ENCODE measurements at regions not wholly inside any gene's neighbourhood (a gene's known extent, or its start where the extent isn't known, plus 50 kb on each side); places are given as distances from the start of the nearest gene placed in this dataset.
"Not testable (repeated sequence)": the region's sequence is repeated elsewhere in the genome, so short reads cannot be mapped to it uniquely, and the experiment has no call there.

DNA sequence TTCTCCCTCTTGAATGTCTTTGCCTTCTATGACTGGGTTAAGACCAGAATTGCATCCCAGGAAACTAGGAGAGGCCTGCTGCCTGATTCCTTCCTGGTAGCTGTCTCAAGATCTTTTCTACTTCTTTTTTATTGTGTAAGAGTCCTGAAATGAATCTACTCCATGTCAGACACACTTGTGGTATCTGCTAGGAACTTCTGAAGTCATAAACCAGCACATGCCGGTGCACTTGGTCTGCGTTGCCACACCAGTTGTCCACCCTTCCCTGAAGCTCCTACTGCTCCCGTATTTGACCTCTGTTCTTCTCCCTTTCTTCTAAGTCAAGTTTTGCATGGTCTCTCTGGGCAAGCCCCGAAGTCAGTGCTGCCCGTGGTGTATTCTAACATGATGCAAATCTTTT lies 644.2 kb downstream of the ETS1 start:
- no peak for DNase-seq (ENCODE audit: low spot score)

DNA sequence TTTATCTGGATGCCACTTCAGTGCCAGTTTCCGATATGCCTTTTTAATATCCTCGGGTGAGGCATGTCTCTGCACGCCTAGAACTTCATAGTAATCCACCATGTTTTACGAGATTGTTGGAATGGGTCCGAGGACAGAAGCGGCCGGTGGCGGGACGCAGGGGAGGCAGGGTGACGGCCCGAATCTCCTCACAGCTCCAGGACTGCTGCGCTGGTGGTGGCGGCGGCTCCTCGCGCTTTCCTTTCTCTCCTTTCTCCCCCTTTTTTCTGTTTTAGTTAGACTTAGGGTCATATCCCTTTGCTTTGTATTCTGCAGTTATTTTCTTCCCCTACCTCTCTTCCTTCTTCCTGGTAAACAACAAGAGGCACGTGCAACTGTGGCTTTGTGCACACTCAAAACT lies 645.8 kb downstream of the ETS1 start:
- DNase-seq (ENCODE audit: low spot score): not testable (repeated sequence)

DNA sequence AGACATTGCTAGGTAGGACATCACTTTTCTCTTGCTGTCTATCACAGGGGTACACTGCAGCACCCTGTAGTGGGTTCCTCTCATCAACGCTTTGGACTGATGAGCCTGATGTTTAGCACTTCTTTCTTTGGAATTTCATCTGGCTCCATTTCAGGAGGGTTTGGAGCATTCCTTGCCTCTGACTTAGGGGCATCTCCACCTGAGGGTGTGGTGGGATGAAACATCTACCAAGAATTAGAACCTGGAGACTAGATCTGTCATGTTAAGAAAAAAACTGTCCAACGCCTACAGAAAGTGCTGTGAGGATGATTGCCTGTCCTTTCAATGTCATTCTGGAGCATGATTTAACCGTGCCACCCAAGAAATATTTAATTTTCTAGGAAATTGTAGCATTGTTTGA lies 648.4 kb downstream of the ETS1 start:
- no peak for DNase-seq (ENCODE audit: low spot score)

DNA sequence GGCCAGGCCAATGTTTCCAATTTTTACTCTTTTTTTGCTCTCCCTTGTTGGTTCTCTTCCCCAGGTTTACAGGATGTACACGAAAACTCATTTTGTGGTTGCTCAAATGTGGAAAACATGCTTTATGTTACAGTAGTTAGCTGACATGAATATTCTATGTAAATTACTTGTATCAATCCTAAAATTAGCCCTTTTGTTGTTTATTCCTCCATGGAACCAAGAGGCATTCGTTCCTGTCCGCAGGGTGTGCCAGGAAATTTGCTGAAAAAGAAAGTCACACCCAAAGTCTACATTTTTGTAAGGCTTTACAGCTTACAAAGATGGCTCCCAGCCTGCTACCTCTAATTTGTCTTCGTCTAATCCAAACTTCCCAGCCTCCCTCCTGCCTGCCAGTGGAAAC lies 652.3 kb downstream of the ETS1 start:
- no peak for DNase-seq (ENCODE audit: low spot score)

DNA sequence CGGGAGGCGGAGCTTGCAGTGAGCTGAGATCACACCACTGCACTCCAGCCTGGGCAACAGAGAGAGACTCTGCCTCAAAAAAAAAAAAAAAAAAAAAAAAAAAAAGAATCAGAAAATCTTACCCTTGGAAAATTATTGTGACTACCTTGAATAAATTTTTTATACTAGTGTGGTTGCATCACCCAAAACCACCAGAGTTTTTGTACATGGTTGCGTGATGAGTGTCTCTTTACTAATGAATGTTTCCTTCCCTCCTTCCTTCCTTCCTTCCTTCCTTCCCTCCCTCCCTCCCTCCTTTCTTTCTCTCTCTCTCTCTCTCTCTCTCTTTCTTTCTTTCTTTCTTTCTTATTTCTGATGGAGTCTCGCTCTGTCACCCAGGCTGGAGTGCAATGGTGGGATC lies 653.4 kb downstream of the ETS1 start:
- not testable (repeated sequence) for DNase-seq (ENCODE audit: low spot score)

DNA sequence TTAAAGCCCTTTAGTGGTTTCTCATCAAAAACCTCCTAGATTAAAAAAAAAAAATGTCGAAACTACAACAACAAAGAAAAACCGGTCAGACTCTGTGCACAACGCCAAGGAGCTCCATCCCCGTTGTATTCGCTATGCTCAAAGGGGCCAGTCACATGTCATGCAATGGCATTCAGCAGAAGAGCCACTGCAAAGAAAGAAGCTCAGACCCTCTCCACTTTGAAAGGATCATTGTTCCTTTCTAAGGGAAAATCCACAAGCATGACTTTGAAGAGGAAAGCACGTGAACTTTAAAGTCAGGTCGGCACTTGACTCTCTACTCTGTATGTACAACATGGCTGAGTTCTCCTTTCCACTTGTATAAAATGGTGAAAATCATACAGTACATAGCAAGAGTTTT lies 655.6 kb downstream of the ETS1 start:
- no peak for DNase-seq (ENCODE audit: low spot score)

DNA sequence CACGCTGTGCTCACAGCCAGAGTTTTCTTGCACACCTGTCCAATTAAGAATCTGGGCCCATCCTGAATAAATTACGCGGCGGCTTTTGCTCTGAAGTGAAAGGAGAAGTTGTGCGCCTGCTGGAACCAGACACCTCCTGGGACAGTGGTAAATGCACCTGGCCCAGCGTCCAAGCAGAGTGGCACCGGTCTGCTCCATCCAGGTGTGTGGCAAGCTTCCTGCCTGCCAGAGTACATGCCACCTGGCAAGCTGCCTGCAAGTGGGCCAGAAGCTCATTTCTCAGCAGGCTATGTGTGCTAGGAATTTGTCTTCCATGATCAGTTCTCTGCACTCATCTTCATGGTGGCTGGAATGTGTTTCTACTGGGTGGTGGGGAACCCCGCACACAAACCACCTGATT lies 660.6 kb downstream of the ETS1 start:
- DNase-seq (ENCODE audit: low spot score): no peak

DNA sequence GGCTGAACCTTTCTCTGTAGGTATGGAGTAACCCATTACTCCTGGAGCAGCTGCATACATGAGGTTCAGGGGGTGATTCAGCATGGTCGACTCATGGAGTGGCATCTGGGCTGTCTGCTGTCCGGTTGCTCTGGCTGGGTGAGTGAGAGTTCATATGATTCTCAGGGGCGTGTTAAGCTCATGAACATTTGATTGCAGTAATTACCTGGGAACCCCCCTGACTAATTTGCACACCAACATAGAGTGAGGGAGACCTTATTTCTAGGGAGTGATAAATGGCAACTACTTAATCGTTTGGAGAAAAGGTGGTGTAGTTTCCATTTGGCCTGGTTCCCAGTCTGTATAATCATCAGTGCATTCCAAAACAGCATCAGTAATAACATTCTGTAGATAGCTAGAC lies 661.9 kb downstream of the ETS1 start:
- DNase-seq (ENCODE audit: low spot score): no peak

DNA sequence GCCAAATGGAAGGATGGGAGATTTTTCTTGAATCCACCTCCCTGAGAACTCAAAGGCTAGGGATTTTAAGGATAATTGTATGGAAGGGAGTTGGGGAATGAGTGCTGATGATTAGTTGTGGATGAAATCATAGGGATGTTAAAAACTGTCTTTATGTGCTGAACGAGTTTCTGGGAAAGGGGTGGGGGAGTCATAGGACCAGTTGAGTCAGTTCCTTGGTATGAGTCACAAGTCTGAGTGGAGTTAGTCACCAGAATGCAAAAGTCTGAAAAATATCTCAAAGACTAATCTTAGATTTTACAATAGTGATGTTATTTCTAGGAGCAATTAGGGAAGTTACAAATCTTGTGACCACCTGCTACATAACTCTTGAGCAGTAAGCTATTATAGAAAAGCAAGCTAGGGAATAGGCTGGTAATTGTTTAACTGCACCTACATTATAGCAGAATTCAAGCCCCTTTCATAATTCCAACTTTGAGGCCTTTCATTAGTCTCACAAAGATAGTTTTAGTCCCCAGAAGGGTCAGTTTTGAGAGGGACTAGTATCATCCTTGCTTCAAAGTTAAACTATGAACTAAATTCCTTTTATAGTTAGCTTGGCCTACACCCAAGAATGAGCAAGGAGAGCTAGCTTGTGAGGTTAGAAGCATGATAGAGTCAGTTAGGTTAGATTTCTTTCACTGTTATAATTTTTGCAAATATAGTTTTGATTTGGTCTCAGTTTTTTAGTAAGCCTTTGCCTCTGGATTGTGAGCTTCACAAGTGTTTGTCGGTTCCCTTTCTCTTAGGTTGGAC lies 668.0 kb downstream of the ETS1 start:
- DNase-seq (ENCODE audit: low spot score): peak; percentile 30

DNA sequence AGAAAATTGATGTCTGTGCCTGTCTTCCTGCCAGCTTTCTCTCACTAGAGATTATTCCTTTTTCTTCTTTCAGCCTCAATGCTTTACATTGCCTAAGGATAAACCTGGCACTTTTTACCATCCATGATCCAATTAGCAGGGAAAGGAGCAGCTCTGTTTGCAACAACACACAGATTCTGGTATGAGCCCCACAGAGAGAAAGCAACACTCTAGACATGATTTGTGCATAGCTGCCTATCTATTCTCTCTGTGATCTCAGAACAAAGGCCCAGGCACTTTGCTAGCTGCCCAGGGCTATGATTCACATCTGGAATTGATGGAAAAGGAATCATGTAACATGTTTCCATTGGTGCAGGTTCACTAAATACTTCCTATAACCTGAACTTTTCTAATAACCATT lies 685.0 kb downstream of the ETS1 start:
- no peak for DNase-seq (ENCODE audit: low spot score)

DNA sequence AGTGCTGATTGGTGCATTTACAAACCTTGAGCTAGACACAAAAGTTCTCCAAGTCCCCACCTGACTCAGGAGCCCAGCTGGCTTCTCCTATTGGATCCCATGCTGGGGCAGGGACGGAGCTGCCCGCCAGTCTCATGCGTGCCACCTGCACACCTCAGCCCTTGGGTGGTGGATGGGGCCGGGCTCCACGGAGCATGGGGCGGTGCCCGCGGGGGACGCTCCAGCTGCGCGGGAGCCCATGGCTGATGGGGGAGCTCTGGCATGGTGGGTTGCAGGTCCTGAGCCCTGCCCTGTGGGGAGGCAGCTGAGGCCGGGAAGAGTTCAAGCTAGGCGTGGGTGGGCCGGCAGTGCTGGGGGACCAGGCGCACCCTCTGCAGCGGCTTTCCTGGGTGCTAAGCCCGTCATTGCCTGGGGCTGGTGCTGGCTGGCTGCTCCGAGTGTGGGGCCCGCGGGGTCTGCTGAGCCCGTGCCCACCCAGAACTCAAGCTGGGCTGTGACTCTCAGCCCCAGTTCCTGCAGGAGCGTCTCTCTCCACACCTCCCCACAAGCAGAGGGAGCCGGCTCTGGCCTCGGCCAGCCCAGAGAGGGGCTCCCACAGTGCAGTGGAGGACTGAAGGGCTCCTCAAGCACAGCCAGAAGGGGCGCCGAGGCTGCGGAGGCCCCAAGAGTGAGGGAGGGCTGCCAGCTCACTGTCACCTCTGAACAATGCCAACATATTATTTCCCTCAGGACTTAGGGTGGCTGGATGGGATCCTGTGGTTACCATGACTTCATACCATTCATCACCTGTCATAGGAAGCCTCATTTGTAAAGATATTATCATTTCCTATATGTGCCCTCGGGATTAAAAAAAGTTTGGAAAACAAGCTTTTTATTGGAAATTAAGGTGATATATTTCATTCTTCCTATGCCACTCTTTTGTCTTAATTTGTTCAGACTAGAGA lies 688.7 kb downstream of the ETS1 start:
- DNase-seq (ENCODE audit: low spot score): no peak

DNA sequence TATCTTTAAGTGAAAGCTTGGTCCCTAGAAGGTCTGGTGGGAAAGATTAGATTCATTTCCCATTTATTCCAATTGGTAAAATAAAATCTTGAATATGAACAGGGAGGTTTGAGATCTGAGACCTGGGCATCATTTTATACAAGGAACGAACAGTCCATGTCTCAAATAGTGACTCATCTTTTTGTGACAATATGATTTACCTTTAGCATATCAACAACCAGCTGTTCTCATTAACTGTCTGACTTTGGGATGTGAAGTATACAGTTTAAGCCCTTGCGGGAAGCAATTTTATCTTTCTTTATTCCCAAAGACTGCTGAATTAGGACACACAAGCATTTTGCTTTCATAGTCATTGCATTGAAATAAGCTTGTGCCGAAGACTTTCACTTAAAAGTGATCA lies 691.6 kb downstream of the ETS1 start:
- DNase-seq (ENCODE audit: low spot score): no peak

DNA sequence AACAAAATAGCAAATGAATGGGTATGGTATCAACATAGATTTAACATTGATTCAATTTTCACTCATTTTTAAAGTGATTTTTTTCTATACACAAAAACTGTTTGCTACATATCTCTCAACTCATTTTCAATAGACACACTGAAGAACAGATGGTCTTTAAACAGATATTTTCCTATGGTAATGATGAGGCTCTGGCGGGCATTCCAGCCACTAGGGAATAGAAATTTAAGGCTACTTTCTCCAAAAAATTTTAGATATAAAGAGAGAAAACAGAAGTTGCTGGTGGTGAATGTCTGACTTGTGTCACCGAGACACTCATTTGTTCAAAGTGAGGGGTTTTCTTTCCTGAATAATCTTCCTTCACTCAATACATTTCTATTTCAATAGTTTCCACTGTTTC lies 693.0 kb downstream of the ETS1 start:
- no peak for DNase-seq (ENCODE audit: low spot score)

DNA sequence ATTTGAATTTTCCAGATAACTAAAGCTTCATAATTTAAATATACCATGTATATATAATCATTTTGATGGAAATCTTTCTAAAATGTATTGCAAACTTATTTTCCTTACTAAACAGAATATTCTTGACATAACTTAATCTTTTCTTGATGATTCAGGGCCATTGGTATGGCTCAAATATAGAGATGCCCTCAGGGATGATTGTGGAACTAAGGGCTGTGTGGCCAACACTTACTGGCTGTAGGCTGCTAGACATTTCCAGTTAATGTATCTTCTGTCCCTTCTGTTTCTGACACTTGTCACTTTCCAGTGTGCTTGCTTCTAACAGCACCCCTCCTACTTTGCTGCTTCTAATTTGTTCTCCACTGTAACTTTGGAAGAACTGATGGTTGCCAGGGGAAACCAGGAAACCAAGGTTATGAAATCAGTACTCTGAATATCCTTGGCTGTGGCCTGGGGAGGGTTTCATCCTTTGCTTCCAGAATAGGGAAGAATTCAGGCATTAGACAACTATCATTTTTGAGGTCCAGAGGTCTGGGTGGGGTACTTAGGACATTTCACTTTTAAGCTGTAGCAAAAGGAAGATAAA lies 697.2 kb downstream of the ETS1 start:
- DNase-seq (ENCODE audit: low spot score): peak; percentile 9

DNA sequence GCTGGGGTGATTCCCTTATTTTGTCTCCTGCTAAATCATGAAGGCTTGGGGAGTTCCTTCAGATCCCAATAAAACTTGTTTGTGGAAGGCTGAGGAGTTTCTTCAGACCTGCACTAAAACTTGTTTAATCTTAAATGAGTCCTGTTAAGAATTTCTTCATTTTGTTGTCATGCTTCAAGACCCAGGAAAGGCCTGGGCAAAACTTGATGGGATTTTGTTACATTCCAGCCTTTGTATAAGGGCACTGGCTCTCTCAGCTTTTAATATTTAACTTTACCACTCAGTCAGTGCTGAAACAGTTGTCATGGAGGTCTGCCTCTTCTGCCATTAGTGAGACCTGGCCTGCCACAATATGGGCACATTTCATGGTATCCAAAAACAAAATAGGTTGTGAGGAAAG lies 699.0 kb downstream of the ETS1 start:
- no peak for DNase-seq (ENCODE audit: low spot score)

DNA sequence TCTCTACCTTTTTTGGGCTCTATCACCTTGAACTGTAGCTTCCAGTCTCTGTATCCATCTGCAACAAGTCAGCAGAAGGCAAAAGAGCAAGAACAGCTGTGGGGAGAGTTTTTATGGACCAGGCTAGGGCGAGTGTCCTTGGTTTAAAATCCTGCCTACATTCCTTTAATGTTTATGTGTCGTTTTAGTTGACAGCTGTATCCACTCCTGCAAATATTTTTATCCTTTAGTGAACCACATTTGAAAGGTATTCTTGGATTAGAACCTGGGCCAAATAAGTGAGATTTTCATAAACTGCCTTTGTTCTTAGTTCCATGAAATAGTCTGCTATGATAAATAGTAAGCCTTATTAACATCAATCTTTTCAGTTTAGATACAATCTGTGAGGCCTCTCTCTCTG lies 712.2 kb downstream of the ETS1 start:
- no peak for DNase-seq (ENCODE audit: low spot score)

DNA sequence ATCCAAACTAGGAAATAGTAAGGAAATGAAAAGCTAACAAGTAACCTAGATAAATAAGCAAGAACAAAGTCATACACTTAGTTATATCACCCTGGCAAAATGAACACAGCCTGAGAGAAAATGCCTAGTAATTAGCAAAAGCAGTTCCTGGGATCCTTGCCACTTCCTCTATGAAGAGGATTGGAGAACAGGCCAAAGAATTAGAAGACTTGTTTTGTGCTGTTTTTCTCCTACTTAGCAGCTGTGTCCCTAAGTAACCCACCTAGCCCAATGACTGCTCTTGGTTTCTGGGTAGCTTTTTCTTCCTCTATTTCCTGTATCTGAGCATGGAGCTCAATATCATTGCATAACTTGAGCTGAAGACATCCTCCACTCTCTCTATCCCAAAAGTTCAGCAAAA lies 713.9 kb downstream of the ETS1 start:
- DNase-seq (ENCODE audit: low spot score): no peak

DNA sequence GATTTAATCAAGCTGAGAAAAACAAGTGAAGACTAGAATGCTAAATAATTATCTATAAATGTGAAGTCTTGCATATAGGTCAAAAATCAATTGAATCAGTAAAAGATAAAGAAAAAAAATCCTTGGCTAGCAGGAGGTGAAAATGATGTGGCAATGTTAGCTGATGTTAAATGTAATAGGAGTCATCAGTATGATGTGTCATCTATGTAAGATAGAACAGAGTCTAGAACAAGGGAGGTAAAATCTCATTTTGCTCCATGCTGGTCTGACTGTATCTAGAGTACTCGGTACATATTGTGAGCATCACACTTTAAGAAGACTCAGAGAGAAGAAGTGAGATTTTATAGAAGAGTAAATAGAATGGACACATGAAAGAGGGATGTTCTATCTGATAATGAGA lies 721.2 kb downstream of the ETS1 start:
- DNase-seq (ENCODE audit: low spot score): no peak

DNA sequence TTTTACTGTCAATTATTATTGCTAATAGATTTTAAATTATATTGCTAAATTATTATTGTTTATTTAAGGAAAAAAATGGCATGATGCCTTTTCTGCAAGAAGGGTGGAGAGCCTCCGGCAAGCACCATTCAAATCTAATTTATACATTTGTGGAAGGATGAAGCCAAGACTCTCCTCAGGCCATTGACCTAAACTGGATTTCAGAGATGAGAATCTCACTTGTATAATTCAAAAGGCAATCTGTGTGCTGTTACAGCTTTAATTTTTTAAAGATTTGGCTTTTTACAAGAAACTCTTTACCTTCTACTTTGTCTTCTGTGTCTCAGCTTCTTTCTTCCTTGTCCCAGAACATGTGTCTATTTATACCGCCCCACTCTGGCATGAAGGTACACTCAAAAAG lies 722.5 kb downstream of the ETS1 start:
- no peak for DNase-seq (ENCODE audit: low spot score)

DNA sequence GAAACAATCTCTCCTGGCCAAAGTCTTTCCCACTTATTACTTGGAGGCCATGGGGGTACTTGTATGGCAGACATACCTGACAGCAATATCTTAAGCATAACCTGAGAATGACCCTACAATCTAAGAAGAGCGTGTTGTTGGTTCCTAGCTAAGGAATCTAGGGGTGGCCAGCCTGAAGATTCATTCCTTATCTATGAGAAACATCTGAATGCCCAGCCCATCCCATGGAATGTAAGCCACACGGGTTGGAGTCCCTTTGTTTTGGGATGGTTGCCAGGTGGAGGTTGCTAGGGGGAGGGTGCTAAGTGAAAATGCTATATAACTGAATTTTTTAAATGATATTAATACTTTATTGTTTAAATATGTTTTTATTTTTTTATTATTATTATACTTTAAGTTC lies 725.0 kb downstream of the ETS1 start:
- no peak for DNase-seq (ENCODE audit: low spot score)

DNA sequence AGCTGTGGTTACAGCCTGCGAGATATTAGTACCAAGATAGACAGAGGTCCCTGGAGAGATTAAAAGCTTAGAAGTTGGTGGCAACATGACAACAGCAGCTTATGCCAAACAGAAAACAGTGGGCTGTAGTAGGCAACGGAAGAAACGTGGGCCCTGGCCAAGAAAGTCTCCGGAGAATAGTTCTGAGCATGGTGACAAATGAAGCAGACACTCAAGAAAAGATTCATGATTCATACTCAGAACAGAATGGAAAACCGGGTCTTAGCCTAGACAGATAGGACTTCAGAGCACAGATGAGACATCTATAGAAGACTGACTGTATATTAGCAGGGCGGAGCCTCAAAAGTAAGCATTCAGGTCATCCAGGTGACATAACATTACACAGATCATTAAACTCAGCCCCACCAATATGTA lies 727.4 kb downstream of the ETS1 start:
- DNase-seq (ENCODE audit: low spot score): peak; percentile 5

DNA sequence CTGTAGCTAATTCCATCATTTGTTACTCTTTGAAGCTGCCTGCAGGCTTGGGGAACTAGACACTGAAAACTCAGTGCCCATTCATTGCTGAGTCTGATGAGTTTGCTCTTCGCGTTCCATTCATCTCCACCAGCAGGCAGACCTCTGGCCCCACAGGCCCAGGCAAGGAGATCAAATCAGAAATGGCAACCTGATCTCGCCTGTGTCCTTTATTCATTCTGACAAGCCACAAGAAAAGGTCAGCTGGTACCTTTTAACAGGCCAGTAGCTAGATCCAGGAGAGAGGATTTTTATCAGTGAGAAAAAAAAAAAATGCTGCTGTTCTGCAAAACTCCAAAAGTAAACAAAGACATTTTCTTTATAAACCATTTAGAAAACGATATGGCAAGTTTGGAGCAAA lies 742.5 kb downstream of the ETS1 start:
- no peak for DNase-seq (ENCODE audit: low spot score)
